ENCODE measurements at regions not wholly inside any gene's neighbourhood (a gene's known extent, or its start where the extent isn't known, plus 50 kb on each side); places are given as distances from the start of the nearest gene placed in this dataset.

GRCh38 chr22:48840112-48840949 is 987.3 kb downstream of the BRD1 start:
- DNase-seq (ENCODE audit: low spot score), result no peak
- TF ChIP-seq CTCF (IDR thresholded peaks at IDR 0.05; ENCODE audit: poor library complexity, severe bottlenecking), result no peak
- H3K27me3 ChIP-seq (ENCODE audit: insufficient read depth, poor library complexity, severe bottlenecking), result no peaks in the 10 kb centered on the region
- no peak overlapping the region for H3K4me3 ChIP-seq (ENCODE audit: severe bottlenecking)
- no peak overlapping the region for H3K27ac ChIP-seq (ENCODE audit: poor library complexity, severe bottlenecking)
- ATAC-seq (ENCODE audit: low read depth), result no peak
- no peaks in the 10 kb centered on the region for H3K4me1 ChIP-seq (ENCODE audit: insufficient read depth, poor library complexity, severe bottlenecking)
- H3K36me3 ChIP-seq (ENCODE audit: low read depth), result no peaks in the 10 kb centered on the region
- peaks cover 1% of the 10 kb centered on the region for H3K9me3 ChIP-seq (ENCODE audit: severe bottlenecking)

- Histone ChIP-seq H3K36me3 (ENCODE audit: low read depth) (no peaks in the 10 kb centered on the region), H3K27ac (ENCODE audit: poor library complexity, severe bottlenecking) (no peak overlapping the region), H3K4me1 (ENCODE audit: insufficient read depth, poor library complexity, severe bottlenecking) (no peaks in the 10 kb centered on the region), H3K4me3 (ENCODE audit: severe bottlenecking) (no peak overlapping the region), H3K9me3 (ENCODE audit: severe bottlenecking) (peaks cover 1% of the 10 kb centered on the region), H3K27me3 (ENCODE audit: insufficient read depth, poor library complexity, severe bottlenecking) (no peaks in the 10 kb centered on the region)
- no peak for DNase-seq (ENCODE audit: low spot score)
- TF ChIP-seq CTCF (IDR thresholded peaks at IDR 0.05; ENCODE audit: poor library complexity, severe bottlenecking), result no peak
- ATAC-seq (ENCODE audit: low read depth), result no peak
Observed at GRCh38 chr22:48838846-48839730, 988.6 kb downstream of the BRD1 start.

- no peak for TF ChIP-seq CTCF (IDR thresholded peaks at IDR 0.05; ENCODE audit: poor library complexity, severe bottlenecking)
- H3K4me3 ChIP-seq (ENCODE audit: severe bottlenecking), result no peak overlapping the region
- H3K27me3 ChIP-seq (ENCODE audit: insufficient read depth, poor library complexity, severe bottlenecking), result no peaks in the 10 kb centered on the region
- H3K36me3 ChIP-seq (ENCODE audit: low read depth), result no peaks in the 10 kb centered on the region
- DNase-seq (ENCODE audit: low spot score) (no peak), ATAC-seq (ENCODE audit: low read depth) (no peak)
- no peaks in the 10 kb centered on the region for H3K4me1 ChIP-seq (ENCODE audit: insufficient read depth, poor library complexity, severe bottlenecking)
- no peak overlapping the region for H3K27ac ChIP-seq (ENCODE audit: poor library complexity, severe bottlenecking)
- H3K9me3 ChIP-seq (ENCODE audit: severe bottlenecking), result peaks cover 1% of the 10 kb centered on the region
Observed at GRCh38 chr22:48838376-48838775, 989.3 kb downstream of the BRD1 start.

- ATAC-seq (ENCODE audit: low read depth) (peak; percentile 75), DNase-seq (ENCODE audit: low spot score) (no peak)
- no peaks in the 10 kb centered on the region for H3K36me3 ChIP-seq (ENCODE audit: low read depth)
- no peak overlapping the region for H3K4me3 ChIP-seq (ENCODE audit: severe bottlenecking)
- no peak overlapping the region for H3K27ac ChIP-seq (ENCODE audit: poor library complexity, severe bottlenecking)
- no peaks in the 10 kb centered on the region for H3K27me3 ChIP-seq (ENCODE audit: insufficient read depth, poor library complexity, severe bottlenecking)
- no peaks in the 10 kb centered on the region for H3K4me1 ChIP-seq (ENCODE audit: insufficient read depth, poor library complexity, severe bottlenecking)
- TF ChIP-seq CTCF (IDR thresholded peaks at IDR 0.05; ENCODE audit: poor library complexity, severe bottlenecking), result no peak
- H3K9me3 ChIP-seq (ENCODE audit: severe bottlenecking), result no peaks in the 10 kb centered on the region
Observed at GRCh38 chr22:48837341-48837935, 990.2 kb downstream of the BRD1 start.
